Body of pancreas (tissue), 4 donors: ENCODE measurements at regions not wholly inside any gene's neighbourhood (a gene's known extent, or its start where the extent isn't known, plus 50 kb on each side); places are given as distances from the start of the nearest gene placed in this dataset.

Source experiments
- CTCF ChIP-seq, 7 experiments: fragments of 450-650 bp in 4 of 7; fragments of 200-600 bp in 3 of 7; sonication (generic) in 3 of 7; IDR thresholded peaks; one replicate each; pipeline ENCODE4 v1.5.1; 2016 to 2019; ENCODE audit warnings: antibody characterized with exemption in 7 of 7
- POLR2A ChIP-seq, 3 donors: fragments of 450-650 bp; IDR thresholded peaks; one replicate each; pipeline ENCODE4 v1.6.1; 2016; ENCODE audit warnings: antibody characterized with exemption in 3 of 3, mild to moderate bottlenecking in 2 of 3

DNA sequence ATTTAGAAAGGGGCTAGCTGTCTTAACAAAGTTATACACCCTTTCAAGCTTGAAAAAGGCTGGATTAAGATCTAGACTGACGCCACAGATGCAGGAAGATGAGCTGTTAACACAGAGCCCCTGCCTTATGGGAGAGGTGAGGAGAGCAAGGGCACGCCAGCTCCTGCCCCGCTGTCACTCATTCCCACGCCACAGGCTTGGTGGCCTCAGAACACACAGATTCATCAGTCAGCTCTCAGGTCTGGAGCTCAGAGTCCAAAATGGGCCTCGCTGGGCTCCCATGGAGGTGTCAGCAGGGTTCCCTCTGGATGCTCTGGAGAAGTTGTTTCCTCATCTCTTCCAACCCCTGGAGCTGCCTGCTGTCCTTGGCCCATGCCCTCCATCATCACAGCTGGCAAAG, 554.2 kb downstream of the TCERG1L start:
- TF ChIP-seq CTCF (IDR thresholded peaks at IDR 0.05) (no peak), POLR2A (IDR thresholded peaks at IDR 0.05) (no peak)
